LNCAP (cell line): ENCODE measurements at regions not wholly inside any gene's neighbourhood (a gene's known extent, or its start where the extent isn't known, plus 50 kb on each side); places are given as distances from the start of the nearest gene placed in this dataset.

Source experiments
- CTCF ChIP-seq: fragments of 450-650 bp; IDR thresholded peaks from 2 replicates; pipeline ENCODE4 v1.5.1; 2017; ENCODE audit warnings: mild to moderate bottlenecking

GRCh38 chr13:89980896-89981295 is 1366.6 kb upstream of the MIR17HG start:
- no peak for TF ChIP-seq CTCF

- TF ChIP-seq CTCF, result no peak
Measured at GRCh38 chr13:89982407-89983095, 1364.9 kb upstream of the MIR17HG start.

GRCh38 chr13:89988206-89988605 is 1359.3 kb upstream of the MIR17HG start:
- no peak for TF ChIP-seq CTCF

- no peak for TF ChIP-seq CTCF
Measured at GRCh38 chr13:90003566-90003965, 1343.9 kb upstream of the MIR17HG start.

GRCh38 chr13:90008707-90009149 is 1338.8 kb upstream of the MIR17HG start:
- no peak for TF ChIP-seq CTCF

- TF ChIP-seq CTCF, result no peak
Measured at GRCh38 chr13:90014038-90014437, 1333.4 kb upstream of the MIR17HG start.

GRCh38 chr13:90015565-90016507 is 1331.7 kb upstream of the MIR17HG start:
- no peak for TF ChIP-seq CTCF
